Activated CD4-positive, alpha-beta T cell treated with anti-CD3 and anti-CD28 coated beads, Interleukin-2, amount 10 ng/mL, durations not matched to agents 7 days and 5 days (primary cell): ENCODE measurements at regions not wholly inside any gene's neighbourhood (a gene's known extent, or its start where the extent isn't known, plus 50 kb on each side); places are given as distances from the start of the nearest gene placed in this dataset.

Source experiments
- CTCF ChIA-PET: fragments of 350-600 bp; sonication (Branson Sonifier 250); formaldehyde crosslinking; loops from one replicate; lab custom pipeline; 2021; ENCODE audit warnings: antibody characterized with exemption; lab: Charles Lee
- POLR2A ChIA-PET: fragments of 350-600 bp; sonication (Branson Sonifier 250); formaldehyde crosslinking; loops from one replicate; lab custom pipeline; 2021; ENCODE audit warnings: antibody characterized with exemption; lab: Charles Lee
- DNase-seq: peaks from one replicate; pipeline ENCODE4 v3.0.0-alpha.2; 2020
- H3K27ac Mint-ChIP-seq: one replicate; pipeline ENCODE4 v1.8.0; 2021; ENCODE audit warnings: mild to moderate bottlenecking, moderate library complexity, mixed read lengths
- H3K27me3 Mint-ChIP-seq: one replicate; pipeline ENCODE4 v1.8.0; 2021; ENCODE audit warnings: mixed read lengths
- H3K36me3 Mint-ChIP-seq: one replicate; pipeline ENCODE4 v1.8.0; 2021; ENCODE audit warnings: low read depth, mixed read lengths
- H3K4me1 Mint-ChIP-seq: one replicate; pipeline ENCODE4 v1.8.0; 2021; ENCODE audit warnings: mixed read lengths
- H3K4me3 Mint-ChIP-seq: one replicate; pipeline ENCODE4 v1.8.0; 2021; ENCODE audit warnings: mild to moderate bottlenecking, moderate library complexity, mixed read lengths
- H3K9me3 Mint-ChIP-seq: one replicate; pipeline ENCODE4 v1.8.0; 2021; ENCODE audit warnings: mixed read lengths

GRCh38 chr22:22137891-22138290, 106.7 kb upstream of the VPREB1 start:
- POLR2A ChIA-PET: no interaction called here
- Mint-ChIP-seq H3K4me3 (no peak overlapping the region), H3K27ac (no peak overlapping the region), H3K27me3 (peaks cover 44% of the 10 kb centered on the region), H3K36me3 (no peaks in the 10 kb centered on the region), H3K4me1 (no peaks in the 10 kb centered on the region), H3K9me3 (no peaks in the 10 kb centered on the region)
- DNase-seq: no peak
- CTCF ChIA-PET: interaction anchor here (1.1 kb wide), 1 partner anchor 27 kb away, joined by 4 read pairs; no protein-coding TSS in a partner anchor

- ChIA-PET CTCF (no interaction called here), POLR2A (no interaction called here)
- H3K27me3 Mint-ChIP-seq: peaks cover 15% of the 10 kb centered on the region
- no peak overlapping the region for H3K4me3 Mint-ChIP-seq
- no peak overlapping the region for H3K27ac Mint-ChIP-seq
- H3K9me3 Mint-ChIP-seq: no peaks in the 10 kb centered on the region
- no peak for DNase-seq
- H3K4me1 Mint-ChIP-seq: peaks cover 7% of the 10 kb centered on the region
- H3K36me3 Mint-ChIP-seq: no peaks in the 10 kb centered on the region
Observed at GRCh38 chr22:22133910-22134309, 110.7 kb upstream of the VPREB1 start.

- Mint-ChIP-seq H3K27me3 (peaks cover 11% of the 10 kb centered on the region), H3K36me3 (no peaks in the 10 kb centered on the region), H3K9me3 (no peaks in the 10 kb centered on the region), H3K4me3 (no peak overlapping the region), H3K4me1 (peaks cover 7% of the 10 kb centered on the region), H3K27ac (no peak overlapping the region)
- DNase-seq: no peak
- POLR2A ChIA-PET: no interaction called here
- CTCF ChIA-PET: interaction anchor here (0.6 kb wide), 1 partner anchor 1632 kb away, joined by 3 read pairs; the partner anchor contains the start of gene C22orf15
Observed at GRCh38 chr22:22130953-22131608, 113.5 kb upstream of the VPREB1 start.

GRCh38 chr22:22129387-22129786, 115.2 kb upstream of the VPREB1 start:
- CTCF ChIA-PET: no interaction called here
- Mint-ChIP-seq H3K27me3 (peaks cover 9% of the 10 kb centered on the region), H3K27ac (no peak overlapping the region), H3K4me1 (peaks cover 7% of the 10 kb centered on the region), H3K4me3 (no peak overlapping the region), H3K9me3 (no peaks in the 10 kb centered on the region), H3K36me3 (no peaks in the 10 kb centered on the region)
- DNase-seq: no peak
- POLR2A ChIA-PET: no interaction called here

GRCh38 chr22:22128440-22128839, 116.1 kb upstream of the VPREB1 start:
- Mint-ChIP-seq H3K27me3 (peaks cover 9% of the 10 kb centered on the region), H3K4me1 (peaks cover 7% of the 10 kb centered on the region), H3K4me3 (no peak overlapping the region), H3K27ac (no peak overlapping the region), H3K9me3 (no peaks in the 10 kb centered on the region), H3K36me3 (no peaks in the 10 kb centered on the region)
- ChIA-PET POLR2A (no interaction called here), CTCF (interaction anchor here (1.3 kb wide), 1 partner anchor 8 kb away, joined by 3 read pairs; no protein-coding TSS in a partner anchor)
- no peak for DNase-seq

GRCh38 chr22:22127100-22127499, 117.5 kb upstream of the VPREB1 start:
- peaks cover 15% of the 10 kb centered on the region for H3K27me3 Mint-ChIP-seq
- ChIA-PET POLR2A (no interaction called here), CTCF (interaction anchor here (1.0 kb wide), 1 partner anchor 17 kb away, joined by 3 read pairs; no protein-coding TSS in a partner anchor)
- no peak overlapping the region for H3K27ac Mint-ChIP-seq
- H3K36me3 Mint-ChIP-seq: no peaks in the 10 kb centered on the region
- peaks cover 7% of the 10 kb centered on the region for H3K4me1 Mint-ChIP-seq
- H3K4me3 Mint-ChIP-seq: no peak overlapping the region
- no peak for DNase-seq
- no peaks in the 10 kb centered on the region for H3K9me3 Mint-ChIP-seq

GRCh38 chr22:22125579-22126468, 118.8 kb upstream of the VPREB1 start:
- ChIA-PET CTCF (no interaction called here), POLR2A (no interaction called here)
- Mint-ChIP-seq H3K4me3 (no peak overlapping the region), H3K36me3 (no peaks in the 10 kb centered on the region), H3K27ac (no peak overlapping the region), H3K4me1 (peaks cover under 1% of the 10 kb centered on the region), H3K27me3 (peaks cover 19% of the 10 kb centered on the region), H3K9me3 (no peaks in the 10 kb centered on the region)
- no peak for DNase-seq

GRCh38 chr22:22125028-22125578, 119.5 kb upstream of the VPREB1 start:
- Mint-ChIP-seq H3K9me3 (no peaks in the 10 kb centered on the region), H3K27ac (no peak overlapping the region), H3K36me3 (no peaks in the 10 kb centered on the region), H3K4me3 (no peak overlapping the region), H3K27me3 (peaks cover 21% of the 10 kb centered on the region), H3K4me1 (no peaks in the 10 kb centered on the region)
- CTCF ChIA-PET: no interaction called here
- DNase-seq: no peak
- POLR2A ChIA-PET: no interaction called here

GRCh38 chr22:22124374-22124773, 120.2 kb upstream of the VPREB1 start:
- ChIA-PET CTCF (no interaction called here), POLR2A (no interaction called here)
- Mint-ChIP-seq H3K27me3 (peaks cover 26% of the 10 kb centered on the region), H3K36me3 (no peaks in the 10 kb centered on the region), H3K9me3 (no peaks in the 10 kb centered on the region), H3K27ac (no peak overlapping the region), H3K4me1 (no peaks in the 10 kb centered on the region), H3K4me3 (no peak overlapping the region)
- DNase-seq: no peak

- Mint-ChIP-seq H3K4me3 (no peak overlapping the region), H3K36me3 (no peaks in the 10 kb centered on the region), H3K9me3 (no peaks in the 10 kb centered on the region), H3K27me3 (peaks cover 29% of the 10 kb centered on the region), H3K27ac (no peak overlapping the region), H3K4me1 (no peaks in the 10 kb centered on the region)
- POLR2A ChIA-PET: no interaction called here
- CTCF ChIA-PET: no interaction called here
- no peak for DNase-seq
Observed at GRCh38 chr22:22123960-22124278, 120.7 kb upstream of the VPREB1 start.

GRCh38 chr22:22123118-22123959, 121.2 kb upstream of the VPREB1 start:
- Mint-ChIP-seq H3K27me3 (peaks cover 33% of the 10 kb centered on the region), H3K4me3 (no peak overlapping the region), H3K4me1 (peaks cover 1% of the 10 kb centered on the region), H3K27ac (no peak overlapping the region), H3K36me3 (no peaks in the 10 kb centered on the region), H3K9me3 (no peaks in the 10 kb centered on the region)
- ChIA-PET CTCF (no interaction called here), POLR2A (no interaction called here)
- DNase-seq: no peak

GRCh38 chr22:22122348-22123117, 122.1 kb upstream of the VPREB1 start:
- no peak for DNase-seq
- H3K4me3 Mint-ChIP-seq: no peak overlapping the region
- H3K27ac Mint-ChIP-seq: no peak overlapping the region
- no peaks in the 10 kb centered on the region for H3K36me3 Mint-ChIP-seq
- peaks cover 3% of the 10 kb centered on the region for H3K4me1 Mint-ChIP-seq
- ChIA-PET CTCF (no interaction called here), POLR2A (no interaction called here)
- no peaks in the 10 kb centered on the region for H3K9me3 Mint-ChIP-seq
- H3K27me3 Mint-ChIP-seq: peaks cover 36% of the 10 kb centered on the region
